GM23248 (cell line): ENCODE measurements at regions not wholly inside any gene's neighbourhood (a gene's known extent, or its start where the extent isn't known, plus 50 kb on each side); places are given as distances from the start of the nearest gene placed in this dataset.

ENCODE experiments used
- DNase-seq: peaks from one replicate; pipeline ENCODE4 v3.0.0-alpha.2; 2015
- H2AFZ ChIP-seq: fragments of 200-600 bp; sonication (generic); 2 replicates; pipeline ENCODE4 v1.6.1; 2016; ENCODE audit warnings: antibody characterized with exemption
- H3F3A ChIP-seq: fragments of 200-600 bp; sonication (generic); 2 replicates; pipeline ENCODE4 v1.6.1; 2016; ENCODE audit warnings: mild to moderate bottlenecking, antibody characterized with exemption, mixed run types; ENCODE audit not compliant: insufficient read depth
- H3K27ac ChIP-seq: fragments of 200-600 bp; sonication (generic); 2 replicates; pipeline ENCODE4 v1.5.1; 2016; ENCODE audit warnings: mild to moderate bottlenecking
- H3K27me3 ChIP-seq: fragments of 200-600 bp; sonication (generic); replicated peaks from 2 replicates; pipeline ENCODE4 v1.6.1; 2016; ENCODE audit warnings: mild to moderate bottlenecking; ENCODE audit not compliant: insufficient read depth
- H3K36me3 ChIP-seq: fragments of 200-600 bp; sonication (generic); 2 replicates; pipeline ENCODE4 v1.6.1; 2016; ENCODE audit warnings: low read depth, mild to moderate bottlenecking
- H3K4me1 ChIP-seq: fragments of 200-600 bp; sonication (generic); 2 replicates; pipeline ENCODE4 v1.6.1; 2016; ENCODE audit warnings: mild to moderate bottlenecking; ENCODE audit not compliant: insufficient read depth
- H3K4me2 ChIP-seq: fragments of 200-600 bp; sonication (generic); one replicate; pipeline ENCODE4 v1.6.1; 2016; ENCODE audit warnings: mild to moderate bottlenecking; ENCODE audit not compliant: unreplicated experiment
- H3K4me3 ChIP-seq: fragments of 200-600 bp; sonication (generic); 2 replicates; pipeline ENCODE4 v1.5.1; 2016; ENCODE audit warnings: mild to moderate bottlenecking
- H3K79me2 ChIP-seq: fragments of 200-600 bp; sonication (generic); 2 replicates; pipeline ENCODE4 v1.6.1; 2016; ENCODE audit warnings: mild to moderate bottlenecking; ENCODE audit not compliant: insufficient read depth
- H3K9ac ChIP-seq: fragments of 200-600 bp; sonication (generic); 2 replicates; pipeline ENCODE4 v1.6.1; 2016; ENCODE audit warnings: mild to moderate bottlenecking
- H3K9me2 ChIP-seq: fragments of 200-600 bp; sonication (generic); 2 replicates; pipeline ENCODE4 v1.6.1; 2016; ENCODE audit warnings: mixed run types, mild to moderate bottlenecking, moderate library complexity; ENCODE audit not compliant: insufficient read depth
- H3K9me3 ChIP-seq: fragments of 200-600 bp; sonication (generic); one replicate; pipeline ENCODE4 v1.6.1; 2017; ENCODE audit warnings: low read depth
- H4K20me1 ChIP-seq: fragments of 200-600 bp; sonication (generic); 2 replicates; pipeline ENCODE4 v1.6.0; 2016; ENCODE audit not compliant: insufficient read depth
- EZH2 ChIP-seq: fragments of 200-600 bp; sonication (generic); IDR thresholded peaks from 2 replicates; pipeline ENCODE4 v1.6.1; 2018; ENCODE audit warnings: antibody characterized with exemption, mild to moderate bottlenecking; ENCODE audit not compliant: insufficient read depth, poor library complexity, severe bottlenecking
- EZH2phosphoT487 ChIP-seq: fragments of 200-600 bp; sonication (generic); IDR thresholded peaks from 2 replicates; pipeline ENCODE4 v1.6.1; 2018; ENCODE audit warnings: antibody characterized with exemption, moderate library complexity, mild to moderate bottlenecking, low read depth; ENCODE audit not compliant: insufficient read depth
- WGBS, 2 experiments: methylation state at CpG; one replicate each; pipeline ENCODE4 v1.1.6; 2015 to 2017; ENCODE audit warnings: low lambda C conversion rate in 2 of 2, low coverage in 1 of 2; ENCODE audit errors: missing lambda C conversion rate in 2 of 2; 5-methylcytosine and 5-hydroxymethylcytosine counted together
- in situ Hi-C: fragments of 300-500 bp; cut with MboI; formaldehyde crosslinking; loops from 2 replicates; pipeline ENCODE4 v1.15.0; 2020

DNA sequence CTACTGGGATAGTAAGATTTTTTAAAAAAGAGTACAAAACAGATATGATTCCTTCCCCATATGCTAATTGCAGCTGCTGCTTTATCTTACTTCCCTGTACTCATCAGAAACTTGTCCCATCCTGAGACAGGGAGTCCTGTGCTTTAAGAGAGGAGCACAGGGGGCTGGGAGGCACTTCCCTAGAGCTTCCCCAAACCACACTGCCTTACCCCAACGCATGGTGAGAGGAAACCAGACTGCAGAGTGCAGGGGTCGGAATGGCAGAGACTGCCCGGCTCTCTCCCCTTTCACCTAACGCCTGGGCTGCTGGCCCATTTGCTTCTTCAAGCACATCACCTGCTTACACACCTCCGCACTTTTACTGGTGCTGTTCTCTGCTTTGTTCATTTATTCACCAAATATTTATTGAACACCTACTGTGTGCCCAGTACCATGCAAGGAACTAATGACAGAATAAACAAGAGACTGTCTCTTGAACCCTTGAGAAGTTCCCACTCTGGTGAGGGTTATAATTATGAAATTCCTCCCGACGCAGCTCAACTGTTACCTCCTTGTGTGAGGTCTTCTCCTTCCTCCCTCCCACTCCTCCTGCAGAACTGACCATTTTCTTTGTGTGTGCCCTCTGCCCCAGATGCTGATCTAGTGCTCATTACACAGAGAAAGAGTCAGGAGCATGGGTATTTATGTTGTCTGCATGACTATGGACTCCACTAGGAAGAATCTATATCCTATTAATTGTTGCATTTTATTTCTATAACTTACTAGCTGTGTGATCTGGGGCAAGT is 289.7 kb downstream of the TCF7L2 start:
- in situ Hi-C loops: no loop called here
- H3K27ac ChIP-seq: no peak overlapping the region
- 69 to 78% methylated on average over 7 of the region's 7 CpGs for WGBS, 2 experiments

DNA sequence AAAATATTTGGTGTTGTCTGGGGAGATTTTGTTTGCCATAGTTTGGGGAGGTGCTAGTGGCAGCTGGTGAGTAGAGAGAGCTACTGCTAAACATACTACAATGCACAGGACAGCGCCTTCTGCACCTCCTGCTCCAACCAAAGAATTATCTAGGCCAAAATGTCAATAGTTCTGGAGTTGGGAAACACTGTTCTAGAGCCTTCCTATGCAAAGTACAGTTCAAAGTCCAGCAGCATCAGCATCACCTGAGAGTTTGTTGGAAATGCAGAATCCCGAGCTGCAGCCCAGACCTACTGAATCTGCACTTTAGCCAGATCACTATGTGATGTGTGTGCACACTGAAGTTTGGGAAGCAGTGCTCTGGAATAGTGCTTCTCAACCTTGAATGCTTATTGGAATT is 290.7 kb downstream of the TCF7L2 start:
- Histone ChIP-seq H3K9ac (no peak overlapping the region), H3K4me2 (no peak overlapping the region), H4K20me1 (no peaks in the 10 kb centered on the region), H3K9me3 (no peaks in the 10 kb centered on the region), H3K4me3 (no peak overlapping the region), H3K4me1 (no peaks in the 10 kb centered on the region), H3K27me3 (peaks cover 22% of the 10 kb centered on the region), H2AFZ (no peak overlapping the region), H3K27ac (no peak overlapping the region), H3K79me2 (no peaks in the 10 kb centered on the region), H3K36me3 (no peaks in the 10 kb centered on the region), H3F3A (no peaks in the 10 kb centered on the region), H3K9me2 (no peaks in the 10 kb centered on the region)
- DNase-seq: no peak
- TF ChIP-seq EZH2 (no peak), EZH2phosphoT487 (no peak)
- WGBS, 2 experiments: 82 to 83% methylated on average over 2 of the region's 2 CpGs
- in situ Hi-C loops: no loop called here

More for the DNA sequence above, 289.7 kb downstream of the TCF7L2 start:
- Histone ChIP-seq H3K36me3 (no peaks in the 10 kb centered on the region), H3K4me1 (no peaks in the 10 kb centered on the region), H3F3A (no peaks in the 10 kb centered on the region), H3K79me2 (no peaks in the 10 kb centered on the region), H3K9me2 (no peaks in the 10 kb centered on the region), H3K9ac (no peak overlapping the region), H2AFZ (no peak overlapping the region), H3K9me3 (no peaks in the 10 kb centered on the region), H3K4me2 (no peak overlapping the region), H4K20me1 (no peaks in the 10 kb centered on the region), H3K4me3 (no peak overlapping the region), H3K27me3 (peaks cover 22% of the 10 kb centered on the region)
- TF ChIP-seq EZH2phosphoT487 (no peak), EZH2 (no peak)
- DNase-seq: no peak

DNA sequence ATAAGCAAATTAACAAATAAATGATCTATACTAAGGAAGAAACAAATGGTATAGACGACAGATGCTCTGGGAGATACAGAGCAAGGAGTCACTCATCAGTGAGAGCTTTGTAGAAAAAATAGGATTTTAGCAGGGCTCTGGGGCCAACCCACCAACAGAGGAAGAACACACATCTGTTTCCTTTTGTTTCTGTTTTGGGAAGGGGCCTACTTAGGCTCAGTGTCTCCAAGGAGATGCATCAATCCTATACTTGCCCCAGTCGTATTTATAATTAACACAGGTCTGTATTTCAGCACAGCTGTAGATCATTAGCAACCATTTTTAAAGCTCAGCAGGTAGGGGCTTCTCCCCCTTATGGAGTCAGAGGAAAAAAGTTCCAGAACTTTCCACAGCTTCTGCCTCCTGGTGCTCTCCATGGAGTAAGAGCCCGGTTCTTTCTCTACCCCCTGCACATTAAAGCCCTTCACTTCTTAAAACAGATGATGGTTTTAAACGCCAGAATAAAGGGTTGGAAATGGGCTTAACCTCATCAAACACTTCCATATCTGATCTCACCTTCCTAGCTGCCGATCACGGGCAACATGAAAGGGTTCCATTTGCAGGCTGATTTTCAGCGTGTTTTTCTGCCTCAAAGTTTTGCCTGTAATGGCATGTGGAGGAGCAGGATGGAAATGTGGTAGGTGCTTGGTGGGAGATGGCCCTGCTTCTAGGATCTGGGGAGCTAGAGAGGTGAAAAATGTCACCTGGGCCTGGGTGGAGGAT is 291.7 kb downstream of the TCF7L2 start:
- Histone ChIP-seq H3K4me3 (no peak overlapping the region), H3K79me2 (no peaks in the 10 kb centered on the region), H3F3A (no peaks in the 10 kb centered on the region), H3K27me3 (peaks cover 22% of the 10 kb centered on the region), H3K27ac (no peak overlapping the region), H2AFZ (no peak overlapping the region), H3K9me2 (no peaks in the 10 kb centered on the region), H3K9me3 (no peaks in the 10 kb centered on the region), H3K4me1 (no peaks in the 10 kb centered on the region), H3K36me3 (no peaks in the 10 kb centered on the region), H4K20me1 (no peaks in the 10 kb centered on the region), H3K4me2 (no peak overlapping the region), H3K9ac (no peak overlapping the region)
- no peak for TF ChIP-seq EZH2
- no peak for TF ChIP-seq EZH2phosphoT487
- in situ Hi-C loops: no loop called here
- DNase-seq: no peak
- WGBS, 2 experiments: 61 to 62% methylated on average over 7 of the region's 7 CpGs

DNA sequence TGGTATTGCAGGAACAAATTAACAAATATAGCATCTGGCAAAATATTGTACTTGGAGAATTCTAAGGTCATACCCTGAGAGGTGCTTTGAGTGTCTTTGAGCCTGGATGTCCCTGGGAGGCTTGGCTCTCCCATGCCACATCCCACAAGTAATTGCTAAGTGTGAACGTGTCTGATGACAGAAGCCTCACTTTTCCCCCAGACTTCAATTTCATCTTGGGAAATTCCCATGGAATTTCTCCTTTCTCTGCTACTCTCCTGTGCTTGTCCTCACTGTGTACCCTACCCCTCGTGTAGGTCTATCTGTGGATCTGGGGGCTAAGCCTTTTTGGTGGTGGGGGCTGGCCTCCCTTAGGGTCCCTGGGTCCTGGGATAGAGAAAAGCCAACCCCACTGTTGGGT is 293.3 kb downstream of the TCF7L2 start:
- Histone ChIP-seq H3K4me2 (no peak overlapping the region), H3K36me3 (no peaks in the 10 kb centered on the region), H3K9ac (no peak overlapping the region), H3K27me3 (peaks cover 19% of the 10 kb centered on the region), H3K4me3 (no peak overlapping the region), H3K9me3 (no peaks in the 10 kb centered on the region), H3K9me2 (no peaks in the 10 kb centered on the region), H2AFZ (no peak overlapping the region), H3K79me2 (no peaks in the 10 kb centered on the region), H3K4me1 (no peaks in the 10 kb centered on the region), H3F3A (no peaks in the 10 kb centered on the region), H3K27ac (no peak overlapping the region), H4K20me1 (no peaks in the 10 kb centered on the region)
- 44 to 52% methylated on average over 2 of the region's 2 CpGs for WGBS, 2 experiments
- in situ Hi-C loops: no loop called here
- TF ChIP-seq EZH2 (no peak), EZH2phosphoT487 (no peak)
- no peak for DNase-seq
